ENCODE measurements at regions not wholly inside any gene's neighbourhood (a gene's known extent, or its start where the extent isn't known, plus 50 kb on each side); places are given as distances from the start of the nearest gene placed in this dataset.

- no peak for DNase-seq (ENCODE audit: low read depth)
Measured at GRCh38 chr1:234554218-234554697, 55.7 kb downstream of the IRF2BP2 start.

- DNase-seq (ENCODE audit: low read depth): no peak
Measured at GRCh38 chr1:234553240-234554188, 56.5 kb downstream of the IRF2BP2 start.

- DNase-seq (ENCODE audit: low read depth): no peak
Measured at GRCh38 chr1:234551032-234551378, 59.0 kb downstream of the IRF2BP2 start.

- DNase-seq (ENCODE audit: low read depth): no peak
Measured at GRCh38 chr1:234550341-234551031, 59.5 kb downstream of the IRF2BP2 start.

GRCh38 chr1:234549447-234550021, 60.4 kb downstream of the IRF2BP2 start:
- DNase-seq (ENCODE audit: low read depth): no peak

- no peak for DNase-seq (ENCODE audit: low read depth)
Measured at GRCh38 chr1:234546890-234547788, 62.8 kb downstream of the IRF2BP2 start.

GRCh38 chr1:234546387-234546704, 63.6 kb downstream of the IRF2BP2 start:
- DNase-seq (ENCODE audit: low read depth): no peak

- no peak for DNase-seq (ENCODE audit: low read depth)
Measured at GRCh38 chr1:234545517-234546386, 64.2 kb downstream of the IRF2BP2 start.

GRCh38 chr1:234544087-234544579, 65.2 kb upstream of the TARBP1 start:
- peak; percentile 21 for DNase-seq (ENCODE audit: low read depth)

GRCh38 chr1:234543442-234544086, 64.6 kb upstream of the TARBP1 start:
- DNase-seq (ENCODE audit: low read depth): no peak

GRCh38 chr1:234542211-234542850, 63.4 kb upstream of the TARBP1 start:
- no peak for DNase-seq (ENCODE audit: low read depth)

- no peak for DNase-seq (ENCODE audit: low read depth)
Measured at GRCh38 chr1:234541286-234541975, 62.5 kb upstream of the TARBP1 start.

GRCh38 chr1:234540404-234540762, 61.4 kb upstream of the TARBP1 start:
- no peak for DNase-seq (ENCODE audit: low read depth)

GRCh38 chr1:234539666-234540403, 60.9 kb upstream of the TARBP1 start:
- DNase-seq (ENCODE audit: low read depth): no peak

GRCh38 chr1:234538930-234539649, 60.1 kb upstream of the TARBP1 start:
- DNase-seq (ENCODE audit: low read depth): no peak

- DNase-seq (ENCODE audit: low read depth): no peak
Measured at GRCh38 chr1:234538062-234538731, 59.2 kb upstream of the TARBP1 start.

GRCh38 chr1:234537236-234537635, 58.3 kb upstream of the TARBP1 start:
- no peak for DNase-seq (ENCODE audit: low read depth)
